Skeletal muscle tissue (tissue), 3 donors: ENCODE measurements at regions not wholly inside any gene's neighbourhood (a gene's known extent, or its start where the extent isn't known, plus 50 kb on each side); places are given as distances from the start of the nearest gene placed in this dataset.
"Not testable (repeated sequence)": the region's sequence is repeated elsewhere in the genome, so short reads cannot be mapped to it uniquely, and the experiment has no call there.

Experiments used
- H3K27ac ChIP-seq: one replicate; pipeline ENCODE4 v1.7.0; 2013; ENCODE audit warnings: mild to moderate bottlenecking, low read depth, low read length, inconsistent platforms
- H3K27me3 ChIP-seq, 3 donors: one replicate each; pipeline ENCODE4 v1.7.0; 2013; ENCODE audit warnings: low read length in 3 of 3; ENCODE audit not compliant: control insufficient read depth in 3 of 3, insufficient read depth in 3 of 3
- H3K36me3 ChIP-seq, 3 donors: one replicate each; pipeline ENCODE4 v1.7.0; 2013; ENCODE audit warnings: low read length in 3 of 3; ENCODE audit not compliant: control insufficient read depth in 3 of 3, insufficient read depth in 3 of 3
- H3K4me1 ChIP-seq, 3 donors: one replicate each; pipeline ENCODE4 v1.7.0; 2013; ENCODE audit warnings: low read length in 3 of 3, mild to moderate bottlenecking in 3 of 3; ENCODE audit not compliant: control insufficient read depth in 3 of 3, insufficient read depth in 3 of 3
- H3K4me3 ChIP-seq, 3 donors: one replicate each; pipeline ENCODE4 v1.7.0; 2013; ENCODE audit warnings: low read length in 3 of 3
- H3K9ac ChIP-seq, 3 donors: one replicate each; pipeline ENCODE4 v1.7.0; 2013; ENCODE audit warnings: low read length in 3 of 3, mild to moderate bottlenecking in 3 of 3, moderate library complexity in 2 of 3, low read depth in 1 of 3
- H3K9me3 ChIP-seq, 3 donors: one replicate each; pipeline ENCODE4 v1.7.0; 2013; ENCODE audit warnings: low read length in 3 of 3; ENCODE audit not compliant: control insufficient read depth in 3 of 3
- donor health status: Osteomylitis.

DNA sequence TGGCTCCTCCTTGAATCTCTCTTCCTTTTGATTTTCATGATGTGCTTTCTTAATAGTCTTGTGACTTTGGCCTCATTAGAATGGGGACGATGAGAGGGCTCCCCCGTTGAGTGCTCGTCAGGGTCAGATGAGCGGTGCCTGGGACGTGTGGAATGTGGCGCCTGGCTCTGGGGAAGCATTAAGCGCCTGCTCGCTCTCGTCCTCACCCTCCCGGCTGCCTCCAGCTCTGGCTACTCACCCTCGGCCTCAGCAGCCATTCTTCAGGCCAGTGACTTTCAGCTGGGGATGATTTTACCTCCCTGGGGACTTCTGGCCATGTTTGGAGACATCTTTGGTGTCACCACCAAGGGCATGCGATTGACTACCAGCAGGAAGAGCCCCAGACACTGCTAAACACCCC lies 69.7 kb downstream of the RPS6KA4 start:
- H3K27me3 ChIP-seq = peaks cover 4 to 11% (median 10%) of the 10 kb centered on the region in 3 donors
- no peak overlapping the region for H3K27ac ChIP-seq
- H3K36me3 ChIP-seq = no peaks in the 10 kb centered on the region
- H3K9me3 ChIP-seq = peaks cover 0 to 3% (median 0%) of the 10 kb centered on the region in 3 donors
- H3K9ac ChIP-seq = no peak overlapping the region
- no peak overlapping the region for H3K4me3 ChIP-seq
- H3K4me1 ChIP-seq = no peaks in the 10 kb centered on the region

DNA sequence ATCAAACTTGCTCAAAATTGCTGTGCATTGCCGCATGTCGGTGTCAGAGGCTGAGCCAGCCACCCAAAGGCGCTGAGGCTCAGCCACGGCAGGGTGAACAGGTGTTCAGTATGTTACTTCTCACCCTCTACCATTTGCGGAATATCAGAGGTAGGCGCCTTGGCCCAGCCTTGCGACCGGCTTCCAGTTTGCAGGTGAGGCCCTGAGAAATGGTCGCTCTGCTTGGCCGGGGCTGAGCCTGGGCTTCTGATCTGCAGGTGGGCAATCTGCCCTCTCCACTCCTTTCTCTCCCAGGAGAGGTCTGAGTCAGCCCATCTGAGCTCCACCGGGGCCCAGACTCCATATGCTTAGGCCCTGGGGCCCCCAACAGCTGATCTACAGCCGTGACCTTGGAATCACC lies 71.0 kb downstream of the RPS6KA4 start:
- H3K4me1 ChIP-seq = no peaks in the 10 kb centered on the region
- H3K9me3 ChIP-seq = peaks cover 0 to 3% (median 0%) of the 10 kb centered on the region in 3 donors
- H3K27ac ChIP-seq = no peak overlapping the region
- no peak overlapping the region for H3K9ac ChIP-seq
- H3K4me3 ChIP-seq = no peak overlapping the region
- peaks cover 4 to 20% (median 12%) of the 10 kb centered on the region in 3 donors for H3K27me3 ChIP-seq
- no peaks in the 10 kb centered on the region for H3K36me3 ChIP-seq

DNA sequence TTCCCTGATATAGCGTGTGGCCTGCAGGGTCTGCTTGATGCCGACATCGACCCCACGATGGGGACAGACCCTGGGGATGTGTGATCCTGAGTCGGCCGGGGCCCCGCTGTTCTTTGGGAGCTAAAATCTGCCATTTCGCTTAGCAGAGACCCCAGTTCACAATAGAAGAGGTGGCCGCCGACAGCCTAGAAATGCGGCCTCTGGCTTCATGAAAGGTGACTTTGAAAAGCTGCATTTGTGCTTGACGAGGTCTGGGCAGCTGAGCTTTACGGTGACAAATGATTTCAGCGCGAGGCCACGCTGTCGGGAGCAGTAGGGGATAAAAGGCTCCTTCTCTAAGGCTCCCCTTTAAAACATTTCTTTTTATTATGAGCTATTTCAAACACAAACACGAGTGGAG lies 71.7 kb downstream of the RPS6KA4 start:
- H3K27me3 ChIP-seq = peaks cover 4 to 20% (median 13%) of the 10 kb centered on the region in 3 donors
- H3K4me1 ChIP-seq = no peaks in the 10 kb centered on the region
- no peak overlapping the region for H3K27ac ChIP-seq
- H3K36me3 ChIP-seq = no peaks in the 10 kb centered on the region
- no peak overlapping the region for H3K9ac ChIP-seq
- peaks cover 0 to 3% (median 0%) of the 10 kb centered on the region in 3 donors for H3K9me3 ChIP-seq
- H3K4me3 ChIP-seq = no peak overlapping the region

DNA sequence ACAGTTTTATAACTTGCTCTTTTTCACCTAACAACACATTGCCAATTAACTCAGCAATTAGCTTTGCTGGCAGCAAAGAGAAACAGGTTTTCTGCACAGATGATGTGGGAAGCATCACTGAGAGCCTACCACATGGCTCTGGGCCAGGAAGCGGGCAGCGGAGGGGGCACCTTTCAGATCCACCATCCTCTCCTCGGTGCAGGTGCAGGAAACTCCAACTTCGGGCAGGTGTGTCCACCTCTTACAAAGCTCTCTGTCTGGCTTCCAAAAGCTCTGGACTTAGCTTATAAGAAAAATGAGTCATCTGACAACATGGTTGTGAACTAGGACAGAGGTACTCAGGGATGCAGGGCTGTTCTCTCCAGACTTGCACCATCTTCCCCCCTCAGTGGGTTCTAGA lies 77.0 kb downstream of the RPS6KA4 start:
- Histone ChIP-seq H3K9ac (no peak overlapping the region), H3K4me3 (no peak overlapping the region), H3K9me3 (peaks cover 0 to 3% (median 0%) of the 10 kb centered on the region in 3 donors), H3K36me3 (no peaks in the 10 kb centered on the region), H3K27me3 (peaks cover 0 to 34% (median 28%) of the 10 kb centered on the region in 3 donors), H3K27ac (no peak overlapping the region), H3K4me1 (no peaks in the 10 kb centered on the region)

DNA sequence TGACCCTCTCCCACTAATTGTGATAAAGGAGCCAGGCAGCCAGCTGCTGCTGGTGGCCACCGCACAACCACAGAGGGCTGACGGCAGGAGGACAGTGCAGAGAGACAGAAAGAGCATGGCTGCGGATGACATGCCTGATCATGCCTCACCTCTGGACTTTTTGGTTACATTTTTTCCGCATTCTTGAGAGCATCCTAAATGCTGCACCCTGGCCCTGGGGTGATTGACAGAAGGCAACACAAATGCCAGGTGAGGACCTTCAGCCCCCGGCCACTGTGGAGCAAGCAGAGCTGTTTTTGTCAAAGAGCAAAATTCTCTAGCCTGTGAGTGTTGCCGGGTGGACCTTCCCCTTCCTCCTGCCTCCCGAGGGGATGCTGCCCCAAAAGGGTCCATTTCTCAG lies 78.5 kb downstream of the RPS6KA4 start:
- H3K36me3 ChIP-seq = no peaks in the 10 kb centered on the region
- no peak overlapping the region for H3K4me3 ChIP-seq
- H3K9me3 ChIP-seq = no peaks in the 10 kb centered on the region
- no peak overlapping the region for H3K9ac ChIP-seq
- H3K27ac ChIP-seq = no peak overlapping the region
- H3K4me1 ChIP-seq = no peaks in the 10 kb centered on the region
- H3K27me3 ChIP-seq = peaks cover 0 to 30% (median 25%) of the 10 kb centered on the region in 3 donors

DNA sequence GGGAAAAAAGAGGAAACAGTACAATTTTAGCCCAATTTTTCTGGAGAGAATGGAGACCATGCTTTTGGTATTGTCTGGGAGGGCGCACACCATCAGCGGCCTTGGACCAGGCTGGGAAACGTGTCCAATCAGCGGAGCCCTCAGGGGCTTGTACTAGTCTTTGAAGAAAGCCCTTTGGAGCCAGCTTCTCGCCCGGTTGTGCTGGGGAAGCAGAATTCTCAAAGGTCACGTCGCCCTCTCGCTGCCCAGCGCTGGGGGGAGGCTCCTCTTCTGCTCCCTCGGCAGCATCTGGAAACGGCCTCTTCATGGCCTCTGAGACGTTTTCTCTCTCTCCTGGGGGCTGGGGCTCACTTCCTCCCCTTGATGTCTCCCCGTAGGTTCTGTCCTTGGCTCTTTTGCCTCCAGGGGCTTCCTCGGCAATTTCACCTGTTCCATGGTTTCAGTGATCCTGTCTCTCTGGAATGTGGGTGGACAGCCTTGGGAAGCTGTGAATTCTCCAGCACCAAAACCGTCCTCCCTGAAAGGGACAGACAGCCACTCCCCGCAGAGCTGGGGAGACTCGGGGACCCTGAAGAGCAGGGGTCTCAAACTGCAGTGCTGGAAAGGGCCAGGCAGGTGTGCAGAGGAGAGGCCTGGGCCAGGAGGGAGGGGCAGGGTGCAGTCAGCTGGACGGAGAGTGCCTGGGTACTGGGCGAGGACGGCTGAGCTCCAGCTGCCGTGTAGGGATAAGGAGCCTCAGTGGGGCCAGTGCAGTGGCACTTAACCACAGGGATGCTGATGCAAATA lies 80.2 kb downstream of the RPS6KA4 start:
- no peaks in the 10 kb centered on the region for H3K9me3 ChIP-seq
- no peak overlapping the region for H3K27ac ChIP-seq
- H3K36me3 ChIP-seq = no peaks in the 10 kb centered on the region
- H3K9ac ChIP-seq = no peak overlapping the region
- H3K27me3 ChIP-seq = peaks cover 0 to 27% (median 25%) of the 10 kb centered on the region in 3 donors
- no peaks in the 10 kb centered on the region for H3K4me1 ChIP-seq
- no peak overlapping the region for H3K4me3 ChIP-seq

DNA sequence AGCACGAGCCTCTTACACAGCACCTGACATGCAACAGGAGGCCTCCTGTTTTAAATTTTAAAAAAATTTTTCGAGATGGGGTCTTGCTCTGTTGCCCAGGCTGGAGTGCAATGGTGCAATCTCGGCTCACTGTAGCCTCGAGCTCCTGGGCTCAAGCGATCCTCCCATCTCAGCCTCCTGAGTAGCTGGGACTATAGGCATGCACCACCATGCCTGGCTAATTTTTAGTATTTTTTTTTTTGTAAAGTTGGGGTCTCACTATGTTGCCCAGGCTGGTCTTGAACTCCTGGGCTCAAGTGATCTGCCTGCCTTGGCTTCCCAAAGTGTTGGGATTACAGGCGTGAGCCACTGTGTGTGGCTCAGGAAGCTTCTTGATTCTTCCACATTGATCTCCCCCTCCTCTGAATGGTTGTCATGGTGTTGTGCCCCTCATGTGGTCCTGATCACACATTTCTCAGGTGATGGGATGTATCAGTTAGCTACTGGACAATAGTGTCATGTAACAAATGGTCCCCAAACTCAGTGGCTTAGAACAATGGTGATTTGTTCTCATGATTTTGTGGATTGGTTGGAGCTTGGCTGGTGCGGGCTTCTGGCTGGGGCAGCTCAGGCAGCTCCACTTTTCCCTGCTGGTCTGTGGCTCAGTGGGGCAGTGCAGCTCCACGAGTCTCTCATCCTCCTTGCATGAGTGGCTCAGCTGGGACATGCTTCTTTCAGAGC lies 81.0 kb downstream of the RPS6KA4 start:
- H3K27me3 ChIP-seq = peaks cover 0 to 24% (median 21%) of the 10 kb centered on the region in 3 donors
- not testable (repeated sequence) for H3K36me3 ChIP-seq

DNA sequence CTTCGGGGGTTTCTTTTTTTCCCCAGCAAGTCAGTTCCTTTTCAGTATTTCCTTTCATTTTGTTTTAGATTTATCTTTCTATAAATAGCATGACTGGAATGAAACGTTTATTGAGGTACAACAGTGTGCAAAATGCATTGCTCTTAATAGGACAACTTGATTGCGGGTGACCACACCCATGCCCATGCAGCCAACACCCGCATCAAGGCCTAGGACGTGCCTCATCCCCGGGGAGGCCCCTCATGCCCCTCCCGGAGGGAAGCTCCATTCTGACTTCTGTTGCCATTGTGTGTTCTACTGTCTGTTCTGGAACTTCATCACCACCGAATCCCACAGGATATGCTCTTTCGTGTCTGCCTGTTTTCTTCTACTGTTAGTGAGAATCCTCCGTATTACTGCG lies 82.2 kb downstream of the RPS6KA4 start:
- Histone ChIP-seq H3K4me1 (peaks cover 0 to 8% (median 0%) of the 10 kb centered on the region in 3 donors), H3K27ac (no peak overlapping the region), H3K4me3 (no peak overlapping the region), H3K9ac (no peak overlapping the region), H3K36me3 (no peaks in the 10 kb centered on the region), H3K27me3 (peaks cover 0 to 22% (median 21%) of the 10 kb centered on the region in 3 donors), H3K9me3 (no peaks in the 10 kb centered on the region)

More for the DNA sequence above, 81.0 kb downstream of the RPS6KA4 start:
- H3K9ac ChIP-seq, H3K4me3 ChIP-seq, H3K4me1 ChIP-seq, H3K27ac ChIP-seq, H3K9me3 ChIP-seq: not testable (repeated sequence)

DNA sequence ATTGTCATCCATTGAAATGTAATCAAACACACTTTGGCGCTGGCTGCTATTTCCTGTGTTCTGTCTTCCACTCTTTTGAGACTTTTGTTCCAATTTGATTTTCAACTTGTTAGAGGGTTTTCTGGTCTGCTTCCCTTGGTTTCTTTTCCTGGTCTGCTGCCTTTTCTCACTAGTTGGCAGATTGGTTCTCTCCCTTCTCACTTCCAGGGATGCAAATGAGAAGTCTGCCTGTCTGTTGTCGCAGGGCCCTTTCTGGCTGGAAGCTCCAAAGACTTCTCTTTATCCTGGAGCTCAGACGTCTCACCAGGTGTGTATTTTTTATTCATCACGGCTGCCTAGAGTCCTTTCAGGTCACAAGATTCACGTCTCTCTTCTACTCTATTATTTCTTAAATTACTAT lies 84.0 kb downstream of the RPS6KA4 start:
- Histone ChIP-seq H3K9me3 (no peaks in the 10 kb centered on the region), H3K36me3 (no peaks in the 10 kb centered on the region), H3K27me3 (peaks cover 0 to 13% (median 13%) of the 10 kb centered on the region in 3 donors), H3K9ac (no peak overlapping the region), H3K4me3 (no peak overlapping the region), H3K4me1 (peaks cover 1 to 13% (median 4%) of the 10 kb centered on the region in 3 donors), H3K27ac (no peak overlapping the region)

DNA sequence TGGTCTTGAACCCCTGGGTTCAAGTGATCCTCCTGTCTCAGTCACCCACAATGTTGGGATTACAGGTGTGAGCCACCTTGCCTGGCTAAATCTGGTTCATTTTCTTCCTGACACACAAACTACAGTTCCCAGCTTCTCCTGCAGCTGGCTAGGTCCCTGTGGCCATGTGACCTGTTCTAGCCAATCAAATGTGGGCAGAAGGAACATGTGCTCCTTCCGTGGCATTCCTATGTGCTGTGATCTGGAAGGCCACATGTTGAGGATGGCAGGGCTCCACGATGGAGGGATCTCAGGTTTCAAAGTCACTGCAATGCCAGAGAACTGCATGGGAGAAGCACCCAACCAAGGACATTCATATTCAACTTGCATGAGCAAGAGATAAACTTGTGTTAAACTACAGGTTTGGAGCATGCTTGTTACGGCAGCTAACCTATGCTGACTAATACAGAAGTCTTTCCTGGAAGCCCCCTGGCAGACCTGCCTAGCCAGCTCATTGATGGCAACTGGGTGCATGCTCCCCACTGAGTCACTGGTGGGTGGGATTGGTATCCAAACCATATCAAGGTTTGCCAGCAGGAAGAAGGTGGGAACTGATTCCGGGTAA lies 86.0 kb downstream of the RPS6KA4 start:
- Histone ChIP-seq H3K9ac (no peak overlapping the region), H3K4me1 (peaks cover 16 to 31% (median 19%) of the 10 kb centered on the region in 3 donors), H3K4me3 (no peak overlapping the region), H3K27me3 (peaks cover 0 to 3% (median 3%) of the 10 kb centered on the region in 3 donors), H3K9me3 (no peaks in the 10 kb centered on the region), H3K27ac (no peak overlapping the region), H3K36me3 (no peaks in the 10 kb centered on the region)
